Tibial nerve (tissue), 4 donors: ENCODE measurements at regions not wholly inside any gene's neighbourhood (a gene's known extent, or its start where the extent isn't known, plus 50 kb on each side); places are given as distances from the start of the nearest gene placed in this dataset.

ENCODE experiments used
- DNase-seq, 2 donors: peaks; one replicate each; pipeline ENCODE4 v3.0.0-alpha.2; 2019; ENCODE audit warnings: low spot score in 2 of 2
- H3K27ac ChIP-seq, 4 donors: fragments of 200-600 bp; sonication (generic) in 3 of 4; one replicate each; pipeline ENCODE4 v1.5.1; 2017 to 2019; ENCODE audit warnings: mild to moderate bottlenecking in 1 of 4
- H3K27me3 ChIP-seq, 2 donors: fragments of 200-600 bp; sonication (generic) in 1 of 2; one replicate each; pipeline versions ENCODE4 v1.5.1 to v1.6.0; 2017 to 2019
- H3K36me3 ChIP-seq, 3 donors: fragments of 200-600 bp; sonication (generic); one replicate each; pipeline ENCODE4 v1.5.1; 2018 to 2019
- H3K4me1 ChIP-seq, 4 donors: fragments of 200-600 bp; sonication (generic) in 3 of 4; one replicate each; pipeline ENCODE4 v1.5.1; 2017 to 2019
- H3K4me3 ChIP-seq, 4 donors: fragments of 200-600 bp; sonication (generic) in 3 of 4; one replicate each; pipeline ENCODE4 v1.5.1; 2017 to 2019; ENCODE audit warnings: mild to moderate bottlenecking in 1 of 4, moderate library complexity in 1 of 4
- H3K9me3 ChIP-seq, 4 donors: fragments of 200-600 bp; sonication (generic) in 3 of 4; one replicate each; pipeline ENCODE4 v1.5.1; 2017 to 2019
- CTCF ChIP-seq, 5 experiments: fragments of 200-600 bp in 3 of 5; fragments of 450-650 bp in 2 of 5; sonication (generic) in 3 of 5; IDR thresholded peaks; one replicate each; pipeline ENCODE4 v1.5.1; 2016 to 2019; ENCODE audit warnings: antibody characterized with exemption in 5 of 5, mild to moderate bottlenecking in 3 of 5, moderate library complexity in 2 of 5
- EP300 ChIP-seq, 2 donors: sonication (generic); formaldehyde crosslinking; IDR thresholded peaks; one replicate each; pipeline ENCODE4 v1.6.1; 2017; ENCODE audit warnings: antibody characterized with exemption in 2 of 2, mild to moderate bottlenecking in 1 of 2
- POLR2A ChIP-seq, 2 donors: fragments of 450-650 bp; IDR thresholded peaks; one replicate each; pipeline ENCODE4 v1.6.1; 2017; ENCODE audit warnings: antibody characterized with exemption in 2 of 2, mild to moderate bottlenecking in 2 of 2, moderate library complexity in 2 of 2
- WGBS, 2 donors: methylation state at CpG; one replicate each; pipeline ENCODE4 v1.1.5; 2018; 5-methylcytosine and 5-hydroxymethylcytosine counted together

GRCh38 chr1:98421085-98421435, 240.5 kb upstream of the SNX7 start:
- no peaks in the 10 kb centered on the region for H3K27me3 ChIP-seq
- H3K4me3 ChIP-seq, result no peak overlapping the region
- DNase-seq, result no peak
- 82 to 90% methylated on average over 2 of the region's 2 CpGs for WGBS, 2 donors
- H3K27ac ChIP-seq, result no peak overlapping the region
- H3K4me1 ChIP-seq, result no peaks in the 10 kb centered on the region
- TF ChIP-seq EP300 (IDR thresholded peaks at IDR 0.05) (no peak), CTCF (IDR thresholded peaks at IDR 0.05) (no peak), POLR2A (IDR thresholded peaks at IDR 0.05) (no peak)
- no peaks in the 10 kb centered on the region for H3K9me3 ChIP-seq
- no peaks in the 10 kb centered on the region for H3K36me3 ChIP-seq

- Histone ChIP-seq H3K9me3 (no peaks in the 10 kb centered on the region), H3K36me3 (no peaks in the 10 kb centered on the region), H3K4me3 (no peak overlapping the region), H3K4me1 (no peaks in the 10 kb centered on the region), H3K27ac (no peak overlapping the region), H3K27me3 (no peaks in the 10 kb centered on the region)
- no peak for DNase-seq
- 25 to 39% methylated on average over 2 of the region's 2 CpGs for WGBS, 2 donors
- TF ChIP-seq POLR2A (IDR thresholded peaks at IDR 0.05), result no peak
- TF ChIP-seq CTCF (IDR thresholded peaks at IDR 0.05), result no peak
- no peak for TF ChIP-seq EP300 (IDR thresholded peaks at IDR 0.05)
Observed at GRCh38 chr1:98420376-98421084, 241.0 kb upstream of the SNX7 start.

- Histone ChIP-seq H3K27ac (no peak overlapping the region), H3K4me1 (no peaks in the 10 kb centered on the region), H3K4me3 (no peak overlapping the region), H3K27me3 (no peaks in the 10 kb centered on the region), H3K9me3 (peaks cover 0 to 3% (median 0%) of the 10 kb centered on the region in 4 donors), H3K36me3 (no peaks in the 10 kb centered on the region)
- TF ChIP-seq EP300 (IDR thresholded peaks at IDR 0.05) (no peak), POLR2A (IDR thresholded peaks at IDR 0.05) (no peak), CTCF (IDR thresholded peaks at IDR 0.05) (no peak)
- DNase-seq, result no peak
- 91 to 92% methylated on average over 2 of the region's 2 CpGs for WGBS, 2 donors
Observed at GRCh38 chr1:98417820-98418219, 243.7 kb upstream of the SNX7 start.

- Histone ChIP-seq H3K27me3 (no peaks in the 10 kb centered on the region), H3K36me3 (no peaks in the 10 kb centered on the region), H3K4me1 (peaks cover 0 to 14% (median 0%) of the 10 kb centered on the region in 4 donors), H3K4me3 (no peak overlapping the region), H3K27ac (no peak overlapping the region), H3K9me3 (peaks cover 0 to 4% (median 0%) of the 10 kb centered on the region in 4 donors)
- WGBS, 2 donors, result 87 to 89% methylated on average over 1 of the region's 1 CpG
- DNase-seq, result no peak
- TF ChIP-seq EP300 (IDR thresholded peaks at IDR 0.05) (no peak), CTCF (IDR thresholded peaks at IDR 0.05) (no peak), POLR2A (IDR thresholded peaks at IDR 0.05) (no peak)
Observed at GRCh38 chr1:98410082-98410481, 251.4 kb upstream of the SNX7 start.

GRCh38 chr1:98406352-98407088, 255.0 kb upstream of the SNX7 start:
- WGBS, 2 donors, result 90 to 91% methylated on average over 1 of the region's 1 CpG
- no peaks in the 10 kb centered on the region for H3K9me3 ChIP-seq
- H3K4me1 ChIP-seq, result peaks cover 0 to 38% (median 0%) of the 10 kb centered on the region in 4 donors
- no peak overlapping the region for H3K4me3 ChIP-seq
- DNase-seq, result no peak
- H3K27ac ChIP-seq, result no peak overlapping the region
- TF ChIP-seq POLR2A (IDR thresholded peaks at IDR 0.05), result no peak
- H3K27me3 ChIP-seq, result no peaks in the 10 kb centered on the region
- no peaks in the 10 kb centered on the region for H3K36me3 ChIP-seq
